ENCODE measurements at regions not wholly inside any gene's neighbourhood (a gene's known extent, or its start where the extent isn't known, plus 50 kb on each side); places are given as distances from the start of the nearest gene placed in this dataset.

- TF ChIP-seq, protein P1, sequence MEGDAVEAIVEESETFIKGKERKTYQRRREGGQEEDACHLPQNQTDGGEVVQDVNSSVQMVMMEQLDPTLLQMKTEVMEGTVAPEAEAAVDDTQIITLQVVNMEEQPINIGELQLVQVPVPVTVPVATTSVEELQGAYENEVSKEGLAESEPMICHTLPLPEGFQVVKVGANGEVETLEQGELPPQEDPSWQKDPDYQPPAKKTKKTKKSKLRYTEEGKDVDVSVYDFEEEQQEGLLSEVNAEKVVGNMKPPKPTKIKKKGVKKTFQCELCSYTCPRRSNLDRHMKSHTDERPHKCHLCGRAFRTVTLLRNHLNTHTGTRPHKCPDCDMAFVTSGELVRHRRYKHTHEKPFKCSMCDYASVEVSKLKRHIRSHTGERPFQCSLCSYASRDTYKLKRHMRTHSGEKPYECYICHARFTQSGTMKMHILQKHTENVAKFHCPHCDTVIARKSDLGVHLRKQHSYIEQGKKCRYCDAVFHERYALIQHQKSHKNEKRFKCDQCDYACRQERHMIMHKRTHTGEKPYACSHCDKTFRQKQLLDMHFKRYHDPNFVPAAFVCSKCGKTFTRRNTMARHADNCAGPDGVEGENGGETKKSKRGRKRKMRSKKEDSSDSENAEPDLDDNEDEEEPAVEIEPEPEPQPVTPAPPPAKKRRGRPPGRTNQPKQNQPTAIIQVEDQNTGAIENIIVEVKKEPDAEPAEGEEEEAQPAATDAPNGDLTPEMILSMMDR (IDR thresholded peaks at IDR 0.05 in 2 of 3, conservative IDR thresholded peaks at IDR 0.05 in 1 of 3; ENCODE audit: borderline replicate concordance in 1 of 3, insufficient read depth in 1 of 3, low read depth in 2 of 3, low read length in 2 of 3): no peak
- TF ChIP-seq JUND (IDR thresholded peaks at IDR 0.05): no peak
- no peak for TF ChIP-seq SP1 (IDR thresholded peaks at IDR 0.05; ENCODE audit: low read depth)
- TF ChIP-seq, protein P2, sequence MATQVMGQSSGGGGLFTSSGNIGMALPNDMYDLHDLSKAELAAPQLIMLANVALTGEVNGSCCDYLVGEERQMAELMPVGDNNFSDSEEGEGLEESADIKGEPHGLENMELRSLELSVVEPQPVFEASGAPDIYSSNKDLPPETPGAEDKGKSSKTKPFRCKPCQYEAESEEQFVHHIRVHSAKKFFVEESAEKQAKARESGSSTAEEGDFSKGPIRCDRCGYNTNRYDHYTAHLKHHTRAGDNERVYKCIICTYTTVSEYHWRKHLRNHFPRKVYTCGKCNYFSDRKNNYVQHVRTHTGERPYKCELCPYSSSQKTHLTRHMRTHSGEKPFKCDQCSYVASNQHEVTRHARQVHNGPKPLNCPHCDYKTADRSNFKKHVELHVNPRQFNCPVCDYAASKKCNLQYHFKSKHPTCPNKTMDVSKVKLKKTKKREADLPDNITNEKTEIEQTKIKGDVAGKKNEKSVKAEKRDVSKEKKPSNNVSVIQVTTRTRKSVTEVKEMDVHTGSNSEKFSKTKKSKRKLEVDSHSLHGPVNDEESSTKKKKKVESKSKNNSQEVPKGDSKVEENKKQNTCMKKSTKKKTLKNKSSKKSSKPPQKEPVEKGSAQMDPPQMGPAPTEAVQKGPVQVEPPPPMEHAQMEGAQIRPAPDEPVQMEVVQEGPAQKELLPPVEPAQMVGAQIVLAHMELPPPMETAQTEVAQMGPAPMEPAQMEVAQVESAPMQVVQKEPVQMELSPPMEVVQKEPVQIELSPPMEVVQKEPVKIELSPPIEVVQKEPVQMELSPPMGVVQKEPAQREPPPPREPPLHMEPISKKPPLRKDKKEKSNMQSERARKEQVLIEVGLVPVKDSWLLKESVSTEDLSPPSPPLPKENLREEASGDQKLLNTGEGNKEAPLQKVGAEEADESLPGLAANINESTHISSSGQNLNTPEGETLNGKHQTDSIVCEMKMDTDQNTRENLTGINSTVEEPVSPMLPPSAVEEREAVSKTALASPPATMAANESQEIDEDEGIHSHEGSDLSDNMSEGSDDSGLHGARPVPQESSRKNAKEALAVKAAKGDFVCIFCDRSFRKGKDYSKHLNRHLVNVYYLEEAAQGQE (IDR thresholded peaks at IDR 0.05; ENCODE audit: low read depth): no peak
- no peak for TF ChIP-seq POLR2AphosphoS5 (IDR thresholded peaks at IDR 0.05; ENCODE audit: low read depth, low read length)
- no peak for TF ChIP-seq POLR2A (IDR thresholded peaks at IDR 0.05; ENCODE audit: borderline replicate concordance, extremely low read depth, insufficient read depth, insufficient read length)
- no peak for TF ChIP-seq EZH2phosphoT487 (IDR thresholded peaks at IDR 0.05; ENCODE audit: borderline replicate concordance)
- no peak for TF ChIP-seq RAD21 (IDR thresholded peaks at IDR 0.05; ENCODE audit: low read depth)
- no peak for TF ChIP-seq ELF1 (IDR thresholded peaks at IDR 0.05; ENCODE audit: borderline replicate concordance, low read depth)
- TF ChIP-seq EZH2 (IDR thresholded peaks at IDR 0.05): no peak
- TF ChIP-seq ZNF274 (IDR thresholded peaks at IDR 0.05; ENCODE audit: low read depth, low read length): no peak
- no peak for TF ChIP-seq ZBTB33 (IDR thresholded peaks at IDR 0.05; ENCODE audit: extremely low read depth, insufficient replicate concordance, low read length)
- TF ChIP-seq, protein P3, sequence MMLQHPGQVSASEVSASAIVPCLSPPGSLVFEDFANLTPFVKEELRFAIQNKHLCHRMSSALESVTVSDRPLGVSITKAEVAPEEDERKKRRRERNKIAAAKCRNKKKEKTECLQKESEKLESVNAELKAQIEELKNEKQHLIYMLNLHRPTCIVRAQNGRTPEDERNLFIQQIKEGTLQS (IDR thresholded peaks at IDR 0.05): no peak
- TF ChIP-seq EGR1 (IDR thresholded peaks at IDR 0.05; ENCODE audit: low read depth): no peak
These were observed 178.8 kb upstream of the TMTC4 start for GRCh38 chr13:100853434-100853833.

Data from HCT116 (cell line).